ENCODE measurements at regions not wholly inside any gene's neighbourhood (a gene's known extent, or its start where the extent isn't known, plus 50 kb on each side); places are given as distances from the start of the nearest gene placed in this dataset.

- Histone ChIP-seq H3K36me3 (no peaks in the 10 kb centered on the region), H3K4me3 (no peak overlapping the region), H3K27ac (no peak overlapping the region), H3K9me3 (no peaks in the 10 kb centered on the region), H3K4me1 (no peaks in the 10 kb centered on the region), H3K27me3 (no peaks in the 10 kb centered on the region), H3K9ac (ENCODE audit: low read depth in 2 of 2, low read length in 2 of 2) (no peak overlapping the region)
- no peak for DNase-seq
- TF ChIP-seq, protein P1, sequence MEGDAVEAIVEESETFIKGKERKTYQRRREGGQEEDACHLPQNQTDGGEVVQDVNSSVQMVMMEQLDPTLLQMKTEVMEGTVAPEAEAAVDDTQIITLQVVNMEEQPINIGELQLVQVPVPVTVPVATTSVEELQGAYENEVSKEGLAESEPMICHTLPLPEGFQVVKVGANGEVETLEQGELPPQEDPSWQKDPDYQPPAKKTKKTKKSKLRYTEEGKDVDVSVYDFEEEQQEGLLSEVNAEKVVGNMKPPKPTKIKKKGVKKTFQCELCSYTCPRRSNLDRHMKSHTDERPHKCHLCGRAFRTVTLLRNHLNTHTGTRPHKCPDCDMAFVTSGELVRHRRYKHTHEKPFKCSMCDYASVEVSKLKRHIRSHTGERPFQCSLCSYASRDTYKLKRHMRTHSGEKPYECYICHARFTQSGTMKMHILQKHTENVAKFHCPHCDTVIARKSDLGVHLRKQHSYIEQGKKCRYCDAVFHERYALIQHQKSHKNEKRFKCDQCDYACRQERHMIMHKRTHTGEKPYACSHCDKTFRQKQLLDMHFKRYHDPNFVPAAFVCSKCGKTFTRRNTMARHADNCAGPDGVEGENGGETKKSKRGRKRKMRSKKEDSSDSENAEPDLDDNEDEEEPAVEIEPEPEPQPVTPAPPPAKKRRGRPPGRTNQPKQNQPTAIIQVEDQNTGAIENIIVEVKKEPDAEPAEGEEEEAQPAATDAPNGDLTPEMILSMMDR (IDR thresholded peaks at IDR 0.05), result no peak
- intact Hi-C loops (cut with DNase I), result no loop called here
Measured at GRCh38 chr1:184291701-184292100, 95.1 kb upstream of the C1orf21 start.

GRCh38 chr1:184292101-184292500 is 94.7 kb upstream of the C1orf21 start:
- H3K27ac ChIP-seq, result no peak overlapping the region
- intact Hi-C loops (cut with DNase I), result no loop called here
- H3K4me1 ChIP-seq, result no peaks in the 10 kb centered on the region
- no peak overlapping the region for H3K4me3 ChIP-seq
- no peak overlapping the region for H3K9ac ChIP-seq (ENCODE audit: low read depth in 2 of 2, low read length in 2 of 2)
- no peaks in the 10 kb centered on the region for H3K36me3 ChIP-seq
- TF ChIP-seq, protein P1 (IDR thresholded peaks at IDR 0.05), result no peak
- no peaks in the 10 kb centered on the region for H3K27me3 ChIP-seq
- DNase-seq, result no peak
- no peaks in the 10 kb centered on the region for H3K9me3 ChIP-seq

DNA sequence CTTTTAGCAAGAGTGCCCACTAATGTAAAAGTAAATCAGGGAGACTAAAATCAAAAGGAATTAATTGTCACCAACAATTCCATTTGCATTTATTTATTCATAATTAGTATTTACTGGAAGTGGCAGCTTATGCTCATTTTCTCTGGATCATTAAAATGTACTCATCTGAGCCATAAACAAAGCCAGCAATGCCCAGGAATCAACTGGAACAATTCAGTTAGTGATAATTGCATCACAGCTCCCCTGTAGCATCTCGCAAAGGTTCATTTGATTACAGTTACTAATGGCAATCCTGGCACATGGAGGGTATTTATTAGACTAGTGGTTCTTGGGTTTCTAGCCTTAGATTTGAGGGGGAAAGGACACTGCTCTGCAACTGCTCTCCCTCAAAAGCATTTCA is 92.7 kb upstream of the C1orf21 start:
- Histone ChIP-seq H3K9me3 (no peaks in the 10 kb centered on the region), H3K27ac (no peak overlapping the region), H3K36me3 (no peaks in the 10 kb centered on the region), H3K4me3 (no peak overlapping the region), H3K9ac (ENCODE audit: low read depth in 2 of 2, low read length in 2 of 2) (no peak overlapping the region), H3K4me1 (no peaks in the 10 kb centered on the region), H3K27me3 (no peaks in the 10 kb centered on the region)
- DNase-seq, result no peak
- intact Hi-C loops (cut with DNase I), result no loop called here
- TF ChIP-seq, protein P1 (IDR thresholded peaks at IDR 0.05), result no peak

DNA sequence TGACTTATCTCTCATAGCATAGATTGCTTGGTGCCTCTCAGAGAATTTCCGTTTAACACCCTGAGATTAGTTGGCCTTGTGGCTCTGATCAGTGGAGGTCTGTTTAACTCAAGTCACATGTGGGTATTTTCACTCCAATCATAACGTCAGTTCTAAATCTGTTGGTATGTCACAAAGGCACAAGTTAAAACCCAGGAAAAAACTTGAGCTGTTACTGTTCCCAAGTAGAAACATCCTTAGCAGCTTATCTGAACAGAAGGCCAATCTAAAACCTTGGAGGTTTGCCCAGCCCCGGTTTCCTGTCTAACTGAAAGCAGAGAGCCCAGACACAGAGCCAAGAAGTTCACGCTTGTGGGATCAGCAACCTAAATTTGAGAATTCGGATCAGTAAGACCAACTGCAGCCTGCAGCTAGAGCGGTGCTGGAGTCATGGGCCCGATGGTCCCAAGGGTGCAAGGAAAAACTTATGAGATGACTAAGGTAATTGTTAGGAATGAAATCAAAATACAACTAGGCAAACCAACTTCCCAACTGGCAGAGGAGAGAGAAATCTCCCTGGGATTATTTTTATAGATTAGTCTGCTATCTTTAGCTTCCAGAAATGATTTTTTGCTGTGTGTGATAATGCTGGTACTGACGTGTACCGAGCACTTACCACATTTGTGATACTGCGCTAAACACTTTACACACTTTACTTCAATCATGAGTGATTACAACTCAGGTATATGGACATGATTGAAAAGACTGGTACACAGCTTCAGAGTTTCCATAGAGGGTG is 90.2 kb upstream of the C1orf21 start:
- H3K9me3 ChIP-seq, result no peaks in the 10 kb centered on the region
- DNase-seq, result peak; percentile 74
- H3K9ac ChIP-seq (ENCODE audit: low read depth in 2 of 2, low read length in 2 of 2), result no peak overlapping the region
- H3K36me3 ChIP-seq, result no peaks in the 10 kb centered on the region
- H3K27ac ChIP-seq, result peak overlapping the region; percentile 61
- H3K4me1 ChIP-seq, result no peaks in the 10 kb centered on the region
- no peak overlapping the region for H3K4me3 ChIP-seq
- intact Hi-C loops (cut with DNase I), result no loop called here
- no peaks in the 10 kb centered on the region for H3K27me3 ChIP-seq
- TF ChIP-seq, protein P1 (IDR thresholded peaks at IDR 0.05), result no peak

GRCh38 chr1:184297244-184297750 is 89.5 kb upstream of the C1orf21 start:
- no peak for DNase-seq
- intact Hi-C loops (cut with DNase I), result no loop called here
- no peaks in the 10 kb centered on the region for H3K36me3 ChIP-seq
- H3K4me3 ChIP-seq, result no peak overlapping the region
- no peak overlapping the region for H3K27ac ChIP-seq
- TF ChIP-seq, protein P1 (IDR thresholded peaks at IDR 0.05), result no peak
- H3K27me3 ChIP-seq, result no peaks in the 10 kb centered on the region
- H3K9ac ChIP-seq (ENCODE audit: low read depth in 2 of 2, low read length in 2 of 2), result no peak overlapping the region
- H3K9me3 ChIP-seq, result no peaks in the 10 kb centered on the region
- H3K4me1 ChIP-seq, result no peaks in the 10 kb centered on the region

Measured in colonic mucosa (tissue), 4 donors.